ENCODE measurements at regions not wholly inside any gene's neighbourhood (a gene's known extent, or its start where the extent isn't known, plus 50 kb on each side); places are given as distances from the start of the nearest gene placed in this dataset.

GRCh38 chr2:41711736-41712135 lies 336.1 kb upstream of the PKDCC start:
- H3K9ac ChIP-seq (ENCODE audit: low read depth, low read length, poor library complexity): no peak overlapping the region
- H2BK120ac ChIP-seq (ENCODE audit: low read depth, low read length): no peak overlapping the region
- no peak for DNase-seq (ENCODE audit: low spot score)
- no peak overlapping the region for H3K4me3 ChIP-seq (ENCODE audit: low read length in 2 of 2)
- H2BK5ac ChIP-seq (ENCODE audit: low read length): no peak overlapping the region
- no peak overlapping the region for H2AFZ ChIP-seq (ENCODE audit: low read length)
- H2BK15ac ChIP-seq (ENCODE audit: low read length): no peak overlapping the region
- H4K91ac ChIP-seq (ENCODE audit: low read depth, low read length, poor library complexity): no peak overlapping the region
- H3K4ac ChIP-seq (ENCODE audit: low read length): no peak overlapping the region
- no peaks in the 10 kb centered on the region for H3K79me1 ChIP-seq (ENCODE audit: low read depth, low read length)
- H3K14ac ChIP-seq (ENCODE audit: low read length): no peak overlapping the region
- H3K4me1 ChIP-seq (ENCODE audit: control insufficient read depth in 2 of 2, insufficient read depth in 1 of 2, low read depth in 1 of 2, low read length in 2 of 2): peaks cover 0 to 7% of the 10 kb centered on the region in 2 donors
- no peaks in the 10 kb centered on the region for H3K9me3 ChIP-seq (replicated peaks in 1 of 2; ENCODE audit: control insufficient read depth in 2 of 2, insufficient read depth in 1 of 2, low read depth in 1 of 2, low read length in 2 of 2)
- no peak overlapping the region for H3K4me2 ChIP-seq (ENCODE audit: insufficient read depth, low read length, poor library complexity, severe bottlenecking)
- no peaks in the 10 kb centered on the region for H3K36me3 ChIP-seq (replicated peaks in 1 of 2; ENCODE audit: control insufficient read depth in 2 of 2, insufficient read depth in 2 of 2, low read length in 2 of 2)
- no CpG with 5 or more reads among the region's 2 CpGs for WGBS, 2 donors (ENCODE audit: extremely low coverage in 2 of 2, insufficient read length in 2 of 2, insufficient replicate concordance in 1 of 2)
- H3K18ac ChIP-seq (ENCODE audit: low read length): no peak overlapping the region
- no peak overlapping the region for H2AK5ac ChIP-seq (ENCODE audit: low read depth, low read length)
- H3K27me3 ChIP-seq (ENCODE audit: control insufficient read depth in 3 of 3, insufficient read depth in 3 of 3, low read depth in 1 of 3, low read length in 3 of 3): no peaks in the 10 kb centered on the region
- no peak overlapping the region for H4K8ac ChIP-seq (ENCODE audit: low read depth, low read length)
- no peak overlapping the region for H3K23ac ChIP-seq (ENCODE audit: low read depth, low read length, poor library complexity)
- H2BK12ac ChIP-seq (ENCODE audit: low read length): no peak overlapping the region
- H3K27ac ChIP-seq (replicated peaks; ENCODE audit: low read length): no peak overlapping the region

DNA sequence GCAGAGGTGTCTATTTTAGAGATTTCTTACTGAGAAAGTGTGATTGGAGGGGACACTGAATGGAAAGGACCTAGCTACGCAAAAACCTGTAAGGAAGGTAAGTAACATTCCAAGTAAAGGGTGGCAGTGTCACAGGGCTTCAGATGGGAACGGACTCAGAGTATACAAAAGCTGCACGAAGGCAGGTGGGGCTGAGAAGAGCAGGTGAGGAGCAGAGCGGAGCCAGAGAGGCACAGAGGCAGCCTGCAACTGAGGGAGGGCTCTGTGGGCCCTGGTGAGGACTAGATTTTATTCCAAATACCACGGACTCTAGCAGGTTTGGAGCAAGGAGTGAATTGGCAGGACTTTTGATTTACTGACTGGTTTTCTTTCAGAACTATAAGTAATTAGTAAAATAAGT lies 331.3 kb upstream of the PKDCC start:
- Histone ChIP-seq H2BK120ac (ENCODE audit: low read depth, low read length) (no peak overlapping the region), H3K36me3 (replicated peaks in 1 of 2; ENCODE audit: control insufficient read depth in 2 of 2, insufficient read depth in 2 of 2, low read length in 2 of 2) (no peaks in the 10 kb centered on the region), H3K4me3 (ENCODE audit: low read length in 2 of 2) (no peak overlapping the region), H3K9ac (ENCODE audit: low read depth, low read length, poor library complexity) (no peak overlapping the region), H2BK15ac (ENCODE audit: low read length) (no peak overlapping the region), H3K14ac (ENCODE audit: low read length) (no peak overlapping the region), H4K8ac (ENCODE audit: low read depth, low read length) (no peak overlapping the region), H3K27me3 (ENCODE audit: control insufficient read depth in 3 of 3, insufficient read depth in 3 of 3, low read depth in 1 of 3, low read length in 3 of 3) (no peaks in the 10 kb centered on the region), H3K23ac (ENCODE audit: low read depth, low read length, poor library complexity) (no peak overlapping the region), H3K4me2 (ENCODE audit: insufficient read depth, low read length, poor library complexity, severe bottlenecking) (no peak overlapping the region), H2AK5ac (ENCODE audit: low read depth, low read length) (no peak overlapping the region), H3K18ac (ENCODE audit: low read length) (no peak overlapping the region), H2BK5ac (ENCODE audit: low read length) (no peak overlapping the region), H3K4me1 (ENCODE audit: control insufficient read depth in 2 of 2, insufficient read depth in 1 of 2, low read depth in 1 of 2, low read length in 2 of 2) (peaks cover 0 to 11% of the 10 kb centered on the region in 2 donors), H3K4ac (ENCODE audit: low read length) (no peak overlapping the region), H2BK12ac (ENCODE audit: low read length) (no peak overlapping the region), H3K79me1 (ENCODE audit: low read depth, low read length) (no peaks in the 10 kb centered on the region), H2AFZ (ENCODE audit: low read length) (no peak overlapping the region), H4K91ac (ENCODE audit: low read depth, low read length, poor library complexity) (no peak overlapping the region), H3K9me3 (replicated peaks in 1 of 2; ENCODE audit: control insufficient read depth in 2 of 2, insufficient read depth in 1 of 2, low read depth in 1 of 2, low read length in 2 of 2) (no peaks in the 10 kb centered on the region), H3K27ac (replicated peaks; ENCODE audit: low read length) (no peak overlapping the region)
- no CpG with 5 or more reads among the region's 5 CpGs for WGBS, 2 donors (ENCODE audit: extremely low coverage in 2 of 2, insufficient read length in 2 of 2, insufficient replicate concordance in 1 of 2)
- no peak for DNase-seq (ENCODE audit: low spot score)

- no peak overlapping the region for H2BK5ac ChIP-seq (ENCODE audit: low read length)
- DNase-seq (ENCODE audit: low spot score): no peak
These were observed 330.0 kb upstream of the PKDCC start for GRCh38 chr2:41717839-41718238.

DNA sequence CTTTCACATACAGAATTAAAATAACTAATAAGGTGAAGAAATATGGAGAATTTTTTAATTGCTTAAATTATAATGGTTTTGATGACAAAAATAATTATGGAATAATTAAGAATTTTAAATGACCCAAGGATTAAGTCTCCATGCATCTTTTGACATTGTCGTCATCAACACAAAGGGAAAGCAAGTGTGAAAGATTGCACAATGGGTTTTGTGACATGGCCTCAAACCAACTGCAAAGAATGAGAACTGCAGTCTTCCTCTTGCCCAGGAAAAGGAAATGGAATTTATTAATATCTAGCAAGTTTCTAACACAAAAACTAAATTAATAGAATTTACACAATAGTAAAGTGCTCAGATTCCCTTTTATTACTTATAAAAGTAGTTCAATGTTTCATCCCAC lies 329.1 kb upstream of the PKDCC start:
- H3K23ac ChIP-seq (ENCODE audit: low read depth, low read length, poor library complexity): no peak overlapping the region
- H3K4me3 ChIP-seq (ENCODE audit: low read length in 2 of 2): no peak overlapping the region
- no peaks in the 10 kb centered on the region for H3K27me3 ChIP-seq (ENCODE audit: control insufficient read depth in 3 of 3, insufficient read depth in 3 of 3, low read depth in 1 of 3, low read length in 3 of 3)
- no peak overlapping the region for H4K91ac ChIP-seq (ENCODE audit: low read depth, low read length, poor library complexity)
- peaks cover 0 to 4% of the 10 kb centered on the region in 2 donors for H3K9me3 ChIP-seq (replicated peaks in 1 of 2; ENCODE audit: control insufficient read depth in 2 of 2, insufficient read depth in 1 of 2, low read depth in 1 of 2, low read length in 2 of 2)
- H3K4me2 ChIP-seq (ENCODE audit: insufficient read depth, low read length, poor library complexity, severe bottlenecking): no peak overlapping the region
- no peaks in the 10 kb centered on the region for H3K36me3 ChIP-seq (replicated peaks in 1 of 2; ENCODE audit: control insufficient read depth in 2 of 2, insufficient read depth in 2 of 2, low read length in 2 of 2)
- H3K4ac ChIP-seq (ENCODE audit: low read length): no peak overlapping the region
- H3K27ac ChIP-seq (replicated peaks; ENCODE audit: low read length): no peak overlapping the region
- H2BK5ac ChIP-seq (ENCODE audit: low read length): no peak overlapping the region
- no CpG with 5 or more reads among the region's 1 CpG for WGBS, 2 donors (ENCODE audit: extremely low coverage in 2 of 2, insufficient read length in 2 of 2, insufficient replicate concordance in 1 of 2)
- no peak overlapping the region for H3K14ac ChIP-seq (ENCODE audit: low read length)
- no peak overlapping the region for H2AK5ac ChIP-seq (ENCODE audit: low read depth, low read length)
- H3K18ac ChIP-seq (ENCODE audit: low read length): no peak overlapping the region
- H2BK15ac ChIP-seq (ENCODE audit: low read length): no peak overlapping the region
- H2BK120ac ChIP-seq (ENCODE audit: low read depth, low read length): no peak overlapping the region
- H4K8ac ChIP-seq (ENCODE audit: low read depth, low read length): no peak overlapping the region
- no peak overlapping the region for H3K9ac ChIP-seq (ENCODE audit: low read depth, low read length, poor library complexity)
- H3K4me1 ChIP-seq (ENCODE audit: control insufficient read depth in 2 of 2, insufficient read depth in 1 of 2, low read depth in 1 of 2, low read length in 2 of 2): peaks cover 6 to 15% of the 10 kb centered on the region in 2 donors
- H3K79me1 ChIP-seq (ENCODE audit: low read depth, low read length): no peaks in the 10 kb centered on the region
- DNase-seq (ENCODE audit: low spot score): no peak
- H2AFZ ChIP-seq (ENCODE audit: low read length): no peak overlapping the region
- no peak overlapping the region for H2BK12ac ChIP-seq (ENCODE audit: low read length)

More at GRCh38 chr2:41717839-41718238, 330.0 kb upstream of the PKDCC start:
- no peak overlapping the region for H3K4me2 ChIP-seq (ENCODE audit: insufficient read depth, low read length, poor library complexity, severe bottlenecking)
- H2AK5ac ChIP-seq (ENCODE audit: low read depth, low read length): no peak overlapping the region
- H3K14ac ChIP-seq (ENCODE audit: low read length): no peak overlapping the region
- no CpG with 5 or more reads among the region's 1 CpG for WGBS, 2 donors (ENCODE audit: extremely low coverage in 2 of 2, insufficient read length in 2 of 2, insufficient replicate concordance in 1 of 2)
- H2BK12ac ChIP-seq (ENCODE audit: low read length): no peak overlapping the region
- no peak overlapping the region for H3K23ac ChIP-seq (ENCODE audit: low read depth, low read length, poor library complexity)
- H3K9me3 ChIP-seq (replicated peaks in 1 of 2; ENCODE audit: control insufficient read depth in 2 of 2, insufficient read depth in 1 of 2, low read depth in 1 of 2, low read length in 2 of 2): peaks cover 0 to 4% of the 10 kb centered on the region in 2 donors
- no peak overlapping the region for H3K18ac ChIP-seq (ENCODE audit: low read length)
- no peak overlapping the region for H3K4me3 ChIP-seq (ENCODE audit: low read length in 2 of 2)
- no peak overlapping the region for H3K4ac ChIP-seq (ENCODE audit: low read length)
- no peak overlapping the region for H2BK120ac ChIP-seq (ENCODE audit: low read depth, low read length)
- H2BK15ac ChIP-seq (ENCODE audit: low read length): no peak overlapping the region
- no peak overlapping the region for H3K9ac ChIP-seq (ENCODE audit: low read depth, low read length, poor library complexity)
- H3K79me1 ChIP-seq (ENCODE audit: low read depth, low read length): no peaks in the 10 kb centered on the region
- H2AFZ ChIP-seq (ENCODE audit: low read length): no peak overlapping the region
- H3K36me3 ChIP-seq (replicated peaks in 1 of 2; ENCODE audit: control insufficient read depth in 2 of 2, insufficient read depth in 2 of 2, low read length in 2 of 2): no peaks in the 10 kb centered on the region
- no peak overlapping the region for H3K27ac ChIP-seq (replicated peaks; ENCODE audit: low read length)
- H4K8ac ChIP-seq (ENCODE audit: low read depth, low read length): no peak overlapping the region
- H3K27me3 ChIP-seq (ENCODE audit: control insufficient read depth in 3 of 3, insufficient read depth in 3 of 3, low read depth in 1 of 3, low read length in 3 of 3): no peaks in the 10 kb centered on the region
- no peak overlapping the region for H4K91ac ChIP-seq (ENCODE audit: low read depth, low read length, poor library complexity)
- peaks cover 3 to 10% of the 10 kb centered on the region in 2 donors for H3K4me1 ChIP-seq (ENCODE audit: control insufficient read depth in 2 of 2, insufficient read depth in 1 of 2, low read depth in 1 of 2, low read length in 2 of 2)
